HepG2 (cell line): ENCODE measurements at regions not wholly inside any gene's neighbourhood (a gene's known extent, or its start where the extent isn't known, plus 50 kb on each side); places are given as distances from the start of the nearest gene placed in this dataset.

Source experiments
- ATAC-seq: fragments of 200-7000 bp; cut with Tn5 transposase; 3 replicates; pipeline ENCODE4 v1.9.1; 2020; ENCODE audit warnings: mild to moderate bottlenecking, moderate library complexity
- BruUV-seq: library from RNA; stranded (reverse); fragments of 400-500 nt; replicated peaks from 2 replicates; lab custom pipeline; 2021; lab: Mats Ljungman, UMichigan
- CTCF ChIA-PET: fragments of 300-600 bp; formaldehyde crosslinking; extraction: SDS; loops from one replicate; lab custom pipeline; 2021; ENCODE audit warnings: low total read pairs, inconsistent platforms, low intra/inter-chr PET ratio; lab: Yijun Ruan, JAX
- POLR2A ChIA-PET: fragments of 350-600 bp; sonication (Branson Sonifier 250); formaldehyde crosslinking; loops from one replicate; lab custom pipeline; 2020; ENCODE audit warnings: antibody characterized with exemption, inconsistent platforms; lab: Yijun Ruan, JAX
- DNase-seq: peaks from one replicate; pipeline ENCODE4 v3.0.0-alpha.2; 2015; ENCODE audit warnings: low spot score
- FAIRE-seq: peaks from 3 replicates; lab custom pipeline; 2011; peaks lifted over from hg19 to GRCh38; lab: Jason Lieb, UNC
- H2AFZ ChIP-seq: one replicate; pipeline ENCODE4 v1.6.1; 2011; ENCODE audit warnings: low read length, inconsistent platforms
- H3K27ac ChIP-seq: fragments of 300-600 bp; 3 replicates; pipeline ENCODE4 v1.8.0; 2011; ENCODE audit warnings: mixed run types, mild to moderate bottlenecking, mixed read lengths, low read length, inconsistent platforms; ENCODE audit not compliant: insufficient read depth; ENCODE audit errors: extremely low read length
- H3K27me3 ChIP-seq, 2 experiments: fragments of 200-600 bp in 1 of 2; 2 replicates in 1 of 2; 3 replicates in 1 of 2; pipeline versions ENCODE4 v1.6.0 to v1.8.0; 2011; ENCODE audit warnings: low read length in 2 of 2, mild to moderate bottlenecking in 2 of 2, moderate library complexity in 2 of 2, inconsistent platforms in 1 of 2; ENCODE audit not compliant: insufficient read depth in 2 of 2, control insufficient read depth in 1 of 2
- H3K36me3 ChIP-seq, 2 experiments: fragments of 200-600 bp in 1 of 2; replicated peaks in 1 of 2; 2 replicates in 1 of 2; 3 replicates in 1 of 2; pipeline versions ENCODE4 v1.5.1 to v1.8.0; 2011; ENCODE audit warnings: low read length in 2 of 2, inconsistent platforms in 1 of 2; ENCODE audit not compliant: insufficient read depth in 2 of 2, control insufficient read depth in 1 of 2
- H3K4me1 ChIP-seq: 2 replicates; pipeline ENCODE4 v1.5.1; 2012; ENCODE audit warnings: low read length, inconsistent platforms; ENCODE audit not compliant: insufficient read depth
- H3K4me2 ChIP-seq: 2 replicates; pipeline ENCODE4 v1.6.0; 2011; ENCODE audit warnings: low read depth, low read length, inconsistent platforms
- H3K4me3 ChIP-seq, 3 experiments: fragments of 200-600 bp in 1 of 3; sonication (generic), shearing (Covaris generic) in 1 of 3; replicated peaks in 1 of 3; 2 replicates each; pipeline ENCODE4 v1.5.1; 2011 to 2016; ENCODE audit warnings: low read length in 3 of 3, inconsistent platforms in 2 of 3, low read depth in 2 of 3, mild to moderate bottlenecking in 2 of 3, control low read depth in 1 of 3, mixed read lengths in 1 of 3; ENCODE audit not compliant: insufficient read depth in 1 of 3
- H3K79me2 ChIP-seq: one replicate; pipeline ENCODE4 v1.6.1; 2011; ENCODE audit warnings: low read length, inconsistent platforms; ENCODE audit not compliant: insufficient read depth
- H3K9ac ChIP-seq: 2 replicates; pipeline ENCODE4 v1.6.0; 2011; ENCODE audit warnings: mild to moderate bottlenecking, low read depth, low read length, inconsistent platforms; ENCODE audit not compliant: insufficient read depth
- H3K9me3 ChIP-seq: 2 replicates; pipeline ENCODE4 v1.5.1; 2012; ENCODE audit warnings: mild to moderate bottlenecking, low read length
- H4K20me1 ChIP-seq: 2 replicates; pipeline ENCODE4 v1.6.0; 2011; ENCODE audit warnings: inconsistent platforms, mild to moderate bottlenecking, low read length, moderate library complexity; ENCODE audit not compliant: insufficient read depth
- ATF2 ChIP-seq: sonication (generic); formaldehyde crosslinking; IDR thresholded peaks from 2 replicates; pipeline ENCODE4 v1.4.0; 2020; ENCODE audit warnings: missing genetic modification reagents
- ATF6 ChIP-seq: sonication (generic); formaldehyde crosslinking; conservative IDR thresholded peaks from 2 replicates; pipeline ENCODE4 v1.4.0; 2020; ENCODE audit warnings: missing genetic modification reagents
- FUBP1 ChIP-seq: sonication (generic); formaldehyde crosslinking; IDR thresholded peaks from 2 replicates; pipeline ENCODE4 v1.5.1; 2020; ENCODE audit warnings: missing genetic modification reagents, mild to moderate bottlenecking, borderline replicate concordance
- KMT2A ChIP-seq: sonication (generic); formaldehyde crosslinking; IDR thresholded peaks from 2 replicates; pipeline ENCODE4 v1.4.0; 2020; ENCODE audit warnings: missing genetic modification reagents
- ZNF577 ChIP-seq: sonication (generic); formaldehyde crosslinking; IDR thresholded peaks from 2 replicates; pipeline ENCODE4 v1.4.0; 2020; ENCODE audit warnings: mild to moderate bottlenecking, low read depth, missing genetic modification reagents, borderline replicate concordance
- WGBS: methylation state at CpG from one replicate; pipeline ENCODE4 v1.1.6; 2017; ENCODE audit warnings: low lambda C conversion rate; 5-methylcytosine and 5-hydroxymethylcytosine counted together
- in situ Hi-C: cut with HindIII; loops from 2 replicates; pipeline ENCODE4 v1.10.0; 2017; ENCODE audit warnings: low pct_unique_long_range_greater_than_20kb; ENCODE audit not compliant: extremely low pct_ligation_motif_present
- intact Hi-C: fragments of 100-400 bp; cut with micrococcal nuclease; formaldehyde crosslinking; loops from one replicate; pipeline ENCODE4 v1.10.0; 2022; ENCODE audit not compliant: unreplicated experiment

GRCh38 chrY:16659340-16659739 is 1220.7 kb downstream of the CDY2B start:
- H3K4me1 ChIP-seq = no peaks in the 10 kb centered on the region
- intact Hi-C loops (no loop called here), in situ Hi-C loops (no loop called here)
- peaks cover 6% of the 10 kb centered on the region; the same call in 1 of the 2 replicates for H3K9me3 ChIP-seq
- no peaks in the 10 kb centered on the region for H3K79me2 ChIP-seq
- H2AFZ ChIP-seq = no peak overlapping the region
- POLR2A ChIA-PET = no interaction called here
- no peak overlapping the region for H3K27ac ChIP-seq
- DNase-seq (no peak), ATAC-seq (no peak), FAIRE-seq (no peak)
- H4K20me1 ChIP-seq = no peaks in the 10 kb centered on the region
- no peak overlapping the region for H3K9ac ChIP-seq
- H3K4me2 ChIP-seq = no peak overlapping the region
- no peak overlapping the region for H3K4me3 ChIP-seq
- H3K36me3 ChIP-seq = no peaks in the 10 kb centered on the region
- no TSS peak for BruUV-seq
- TF ChIP-seq FUBP1 = no peak
- TF ChIP-seq KMT2A (CRISPR knock-in tag) = no peak
- no peak for TF ChIP-seq ATF6 (CRISPR knock-in tag)
- no peak for TF ChIP-seq ZNF577 (CRISPR knock-in tag)
- no peak for TF ChIP-seq ATF2
- WGBS = 18% methylated on average over 5 of the region's 5 CpGs
- CTCF ChIA-PET = no interaction called here
- H3K27me3 ChIP-seq = no peaks in the 10 kb centered on the region
